Left renal cortex interstitium (tissue), 4 donors: ENCODE measurements at regions not wholly inside any gene's neighbourhood (a gene's known extent, or its start where the extent isn't known, plus 50 kb on each side); places are given as distances from the start of the nearest gene placed in this dataset.
"Not testable (repeated sequence)": the region's sequence is repeated elsewhere in the genome, so short reads cannot be mapped to it uniquely, and the experiment has no call there.

ENCODE experiments used
- DNase-seq, 4 donors: peaks; one replicate each; pipeline ENCODE4 v3.0.0-alpha.2; 2013; ENCODE audit warnings: low read depth in 4 of 4, low spot score in 2 of 4, missing footprints in 1 of 4

GRCh38 chr6:85287158-85287557, 162.7 kb upstream of the NT5E start:
- DNase-seq, result no peak

GRCh38 chr6:85286507-85286906, 163.4 kb upstream of the NT5E start:
- not testable (repeated sequence) for DNase-seq

GRCh38 chr6:85285934-85286333, 163.9 kb upstream of the NT5E start:
- DNase-seq, result no peak

DNA sequence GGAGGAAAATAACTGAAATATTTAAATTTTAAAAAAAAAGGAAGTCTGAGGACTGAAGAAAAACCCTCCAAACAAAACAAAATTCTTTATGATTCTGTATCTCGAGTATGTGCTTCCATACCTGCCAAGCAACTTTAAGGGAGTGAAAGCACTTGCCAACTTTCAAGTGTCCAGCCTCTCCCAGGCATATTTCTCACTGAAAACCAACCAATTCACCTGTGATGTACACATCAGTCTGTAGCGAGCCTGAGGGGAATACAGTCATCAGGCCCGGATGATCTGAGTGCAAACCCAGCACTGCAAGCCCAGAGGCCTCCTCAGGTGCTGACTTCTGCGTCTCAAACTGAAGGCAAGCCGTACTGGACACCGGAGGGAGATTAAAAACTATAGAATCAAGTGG, 164.8 kb upstream of the NT5E start:
- DNase-seq, result no peak

DNA sequence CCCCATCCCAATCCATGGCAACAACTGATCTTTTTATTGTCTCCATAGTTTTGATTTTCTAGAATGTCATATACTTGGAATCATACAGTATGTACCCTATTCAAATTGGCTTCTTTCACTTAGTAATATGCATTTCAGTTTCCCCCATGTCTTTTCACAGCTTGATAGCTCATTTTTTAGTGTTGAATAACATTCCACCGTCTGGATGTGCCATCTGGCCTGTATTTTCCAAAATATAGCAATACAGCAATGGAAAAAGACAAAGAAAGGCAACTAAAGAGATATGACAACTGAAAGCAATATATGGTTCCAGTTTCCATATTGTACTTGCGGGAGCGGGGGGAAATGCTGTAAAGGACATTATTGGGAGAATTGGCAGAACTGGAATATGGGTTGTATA, 166.4 kb upstream of the NT5E start:
- no peak for DNase-seq

GRCh38 chr6:85278466-85279035, 171.3 kb upstream of the NT5E start:
- DNase-seq, result no peak

GRCh38 chr6:85276026-85276425, 173.9 kb upstream of the NT5E start:
- DNase-seq, result not testable (repeated sequence)

DNA sequence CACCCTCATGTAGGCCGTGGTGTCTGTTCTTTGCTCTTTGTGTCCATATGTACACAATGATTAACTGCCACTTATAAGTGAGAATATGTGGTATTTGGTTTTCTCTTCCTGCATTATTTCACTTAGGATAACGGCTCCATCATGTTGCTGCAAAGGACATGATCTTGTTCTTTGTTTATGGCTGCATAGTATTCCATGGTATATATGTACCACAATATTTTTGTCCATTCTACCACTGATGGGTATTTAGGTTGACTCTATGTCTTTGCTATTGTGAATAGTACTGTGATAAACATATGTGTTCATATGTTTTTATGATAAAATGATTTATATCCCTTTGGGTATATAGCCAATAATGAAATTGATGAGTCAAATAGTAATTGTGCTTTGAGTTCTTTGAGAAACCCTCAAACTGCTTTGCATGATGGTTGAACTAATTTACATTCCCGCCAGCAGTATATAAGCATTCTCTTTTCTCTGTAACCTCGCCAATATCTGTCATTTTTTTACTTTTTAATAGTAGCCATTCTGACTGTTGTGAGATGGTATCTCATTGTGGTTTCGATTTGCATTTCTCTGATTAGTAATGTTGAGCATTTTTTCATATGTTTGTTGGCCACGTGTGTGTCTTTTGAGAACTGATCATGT, 174.4 kb upstream of the NT5E start:
- no peak for DNase-seq

- no peak for DNase-seq
These were observed 176.0 kb upstream of the NT5E start for GRCh38 chr6:85273870-85274269.

- no peak for DNase-seq
These were observed 176.8 kb upstream of the NT5E start for GRCh38 chr6:85273046-85273445.

DNA sequence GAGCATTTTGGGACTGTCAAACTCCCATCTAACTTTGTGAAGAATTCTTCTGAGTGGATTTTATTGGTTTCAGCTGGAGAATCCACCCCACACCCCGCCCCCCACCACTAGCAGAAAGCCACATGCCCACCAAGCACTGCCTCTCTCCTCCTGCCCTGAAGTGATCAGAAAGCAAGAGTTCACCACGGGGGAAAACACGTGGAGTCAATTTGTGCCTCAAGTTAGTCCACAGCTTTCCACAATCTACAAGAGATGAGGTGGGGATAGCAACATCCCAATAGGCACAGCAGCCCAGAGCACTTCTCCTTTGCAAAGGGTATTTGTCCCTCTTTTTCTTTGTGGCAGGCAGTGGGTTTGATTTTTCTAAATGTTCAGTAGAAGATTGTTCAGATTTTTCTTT, 177.3 kb upstream of the NT5E start:
- no peak for DNase-seq

GRCh38 chr6:85262621-85263020, 187.3 kb upstream of the NT5E start:
- DNase-seq, result no peak

- no peak for DNase-seq
These were observed 188.6 kb upstream of the NT5E start for GRCh38 chr6:85261271-85261670.

DNA sequence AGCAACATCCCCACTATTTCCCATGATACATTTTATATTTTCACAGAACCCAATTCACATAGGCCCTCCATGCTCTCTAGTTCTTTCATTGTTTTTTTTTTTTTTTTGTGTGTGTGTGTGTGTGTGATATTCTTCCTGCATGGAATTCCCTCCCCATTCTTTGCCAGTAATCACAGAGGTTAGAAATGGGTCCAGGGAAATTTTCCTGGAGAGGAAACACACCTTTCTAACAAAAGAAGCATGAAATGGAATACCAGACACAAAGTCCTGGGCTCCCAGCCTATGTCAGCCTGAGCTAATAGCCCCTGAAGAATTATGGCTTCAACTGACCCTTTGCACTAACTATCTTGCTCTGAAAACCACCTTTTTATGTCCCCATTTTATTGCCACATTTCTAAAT, 194.2 kb upstream of the NT5E start:
- no peak for DNase-seq

GRCh38 chr6:85252552-85252951, 197.3 kb upstream of the NT5E start:
- DNase-seq, result no peak

- DNase-seq, result no peak
These were observed 197.8 kb upstream of the NT5E start for GRCh38 chr6:85252085-85252484.

DNA sequence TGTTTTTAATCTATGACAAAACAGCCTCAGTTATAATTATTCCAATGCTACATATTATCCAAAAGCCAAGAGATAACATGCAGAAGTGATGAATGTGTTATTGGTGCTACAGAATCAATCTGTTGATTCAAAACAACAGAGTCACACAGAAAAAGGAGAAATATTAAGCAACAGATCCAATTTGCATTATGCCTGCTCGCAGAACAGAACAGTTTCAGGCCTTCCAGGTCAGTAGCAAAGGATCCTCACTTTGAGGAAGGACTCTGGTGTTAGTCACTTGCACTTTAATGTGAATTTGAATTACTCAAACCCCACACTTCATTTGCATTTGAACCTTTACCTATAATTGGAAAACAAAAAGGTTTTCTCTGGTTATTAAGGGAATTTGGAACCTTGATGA, 198.6 kb upstream of the NT5E start:
- DNase-seq, result no peak

DNA sequence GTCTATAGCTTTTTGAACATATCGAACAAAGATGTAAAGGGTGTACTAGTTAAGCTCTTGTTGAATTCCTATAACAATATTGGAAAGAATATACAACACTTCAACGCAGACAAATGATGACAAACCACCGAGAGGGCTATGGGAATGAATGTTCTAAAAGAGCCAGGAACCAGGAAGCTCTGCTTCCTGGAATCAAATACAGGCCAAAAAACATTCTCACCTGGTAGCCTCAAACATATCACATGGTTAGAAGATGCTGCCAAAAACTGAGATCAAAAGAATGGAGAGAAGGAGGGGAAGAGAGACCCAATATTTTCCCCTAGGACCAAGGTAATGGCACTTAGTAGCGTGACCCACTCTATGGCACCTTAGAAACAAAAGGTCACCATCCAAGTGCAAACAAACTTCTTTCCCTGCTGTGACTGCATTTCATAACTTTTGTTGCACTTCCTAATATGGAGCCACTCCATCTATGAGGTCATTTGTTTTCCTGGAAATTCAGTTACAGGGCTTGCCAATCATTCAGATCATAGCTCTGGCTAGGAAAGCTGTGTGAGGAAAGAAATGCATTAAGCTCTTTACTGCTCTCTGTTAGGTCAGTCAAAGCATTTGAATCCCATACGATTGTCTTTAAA, 199.2 kb upstream of the NT5E start:
- no peak for DNase-seq

- DNase-seq, result no peak
These were observed 204.9 kb upstream of the NT5E start for GRCh38 chr6:85245004-85245403.

DNA sequence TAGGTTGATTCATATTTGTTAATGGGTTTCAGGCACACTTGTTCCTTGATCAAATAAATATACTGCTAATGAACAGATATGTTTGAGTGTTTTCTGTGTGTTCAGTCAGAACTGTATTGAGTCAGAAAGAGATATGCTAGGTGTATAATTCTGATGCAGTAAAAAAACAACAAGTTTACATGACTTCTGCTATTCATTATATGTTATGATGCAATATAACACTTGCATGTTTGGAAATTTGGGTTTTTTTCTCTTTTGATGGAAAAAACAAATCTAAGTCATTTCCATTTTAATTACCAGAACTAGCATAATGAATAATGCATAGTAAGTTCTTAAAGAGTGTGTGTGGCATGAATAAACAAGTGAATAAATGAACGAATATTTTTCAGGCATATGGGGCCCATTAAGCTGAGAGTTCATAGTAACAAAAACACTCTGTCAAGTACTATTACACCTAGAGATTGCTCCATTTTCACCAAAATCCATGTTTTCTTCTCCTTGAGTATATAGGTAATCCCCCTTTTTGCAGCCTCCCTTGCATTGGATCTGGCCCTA, 208.3 kb upstream of the NT5E start:
- no peak for DNase-seq

DNA sequence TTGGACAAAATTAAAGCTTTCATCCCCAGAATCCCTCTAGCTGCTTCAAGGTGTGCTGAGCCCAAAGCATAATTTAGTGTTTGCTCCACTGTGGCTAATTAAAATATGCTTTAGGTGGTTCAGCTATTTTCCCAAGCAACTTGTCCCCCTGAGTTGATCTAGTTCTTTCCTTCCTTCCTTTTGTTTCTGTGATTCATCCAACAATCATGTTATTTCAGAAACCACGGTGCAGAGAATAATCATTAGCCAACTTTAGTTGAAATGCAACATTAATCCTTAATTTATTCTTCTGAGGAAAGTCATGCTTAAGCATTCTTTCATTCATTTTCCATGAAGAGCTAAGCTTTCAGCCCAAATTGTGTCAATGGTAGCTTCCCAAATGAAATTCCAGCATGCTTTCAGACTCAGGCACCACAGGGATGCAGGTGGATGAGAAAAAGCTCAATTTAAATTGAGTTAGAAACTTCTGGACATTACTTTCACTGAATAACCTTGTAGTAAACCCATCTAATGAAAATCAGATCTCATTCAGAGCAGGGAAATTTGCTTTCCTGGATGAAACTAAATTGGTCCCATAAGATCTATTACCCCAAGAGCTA, 209.0 kb upstream of the NT5E start:
- no peak for DNase-seq

DNA sequence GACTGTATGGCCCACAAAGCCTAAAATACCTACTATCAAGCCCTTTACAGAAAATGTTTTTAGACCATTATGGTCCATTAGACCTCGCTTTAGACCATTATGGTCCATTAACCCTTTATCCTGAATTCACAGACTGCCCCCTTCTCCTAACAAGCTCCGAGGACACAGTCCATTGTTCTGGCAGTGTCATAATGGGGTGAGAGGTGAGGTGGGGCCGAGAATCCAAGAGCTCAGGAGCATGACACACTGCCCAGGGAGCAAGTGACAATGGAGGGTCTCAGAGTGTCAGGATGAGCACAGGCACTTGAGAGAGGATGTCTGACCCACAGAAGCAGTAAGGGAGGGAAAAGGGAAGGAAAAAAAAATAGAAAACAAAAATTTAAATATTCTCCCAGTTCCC, 212.4 kb upstream of the NT5E start:
- DNase-seq, result no peak
